Fibroblast of skin of left biceps (primary cell): ENCODE measurements at regions not wholly inside any gene's neighbourhood (a gene's known extent, or its start where the extent isn't known, plus 50 kb on each side); places are given as distances from the start of the nearest gene placed in this dataset.
A peak's percentile ranks its signal among the peaks of the same experiment; 100 is the strongest.
"Not testable (repeated sequence)": the region's sequence is repeated elsewhere in the genome, so short reads cannot be mapped to it uniquely, and the experiment has no call there.

Source experiments
- DNase-seq, 2 experiments: peaks; one replicate each; pipeline ENCODE4 v3.0.0-alpha.2; 2013; ENCODE audit warnings: low read depth in 2 of 2

DNA sequence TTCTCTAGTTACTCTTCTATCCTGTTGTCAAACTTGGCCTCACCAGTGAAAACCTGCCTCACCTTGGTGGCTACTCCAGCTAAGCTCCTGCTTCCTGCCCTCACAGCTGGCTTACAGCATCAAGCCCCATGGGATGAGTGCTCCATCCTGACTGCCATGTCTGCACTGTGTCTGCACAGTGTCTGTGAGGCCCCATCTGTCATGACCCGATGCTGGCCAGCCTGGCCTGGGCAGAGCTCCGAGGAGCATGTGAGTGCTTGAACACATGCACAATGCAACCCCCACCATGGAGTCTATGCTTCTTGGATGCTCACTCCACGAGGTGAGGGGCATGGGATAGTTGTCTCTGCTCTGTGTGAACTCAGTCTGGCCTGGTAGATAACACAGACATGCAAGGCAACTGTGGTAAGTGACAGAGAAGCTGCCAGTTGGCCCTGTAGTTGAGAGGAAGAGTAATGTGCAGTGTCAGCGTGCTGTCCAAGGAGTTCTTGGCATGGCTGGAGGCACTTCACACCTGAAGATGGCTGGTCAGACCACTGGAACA, 207.1 kb upstream of the ZNF32 start:
- no peak for DNase-seq

- peak; percentile 77 to 78 for DNase-seq
Observed at GRCh38 chr10:43854007-43854406, 205.3 kb upstream of the ZNF32 start.

- no peak for DNase-seq
Observed at GRCh38 chr10:43853369-43853768, 204.7 kb upstream of the ZNF32 start.

- no peak for DNase-seq
Observed at GRCh38 chr10:43852644-43853214, 204.0 kb upstream of the ZNF32 start.

DNA sequence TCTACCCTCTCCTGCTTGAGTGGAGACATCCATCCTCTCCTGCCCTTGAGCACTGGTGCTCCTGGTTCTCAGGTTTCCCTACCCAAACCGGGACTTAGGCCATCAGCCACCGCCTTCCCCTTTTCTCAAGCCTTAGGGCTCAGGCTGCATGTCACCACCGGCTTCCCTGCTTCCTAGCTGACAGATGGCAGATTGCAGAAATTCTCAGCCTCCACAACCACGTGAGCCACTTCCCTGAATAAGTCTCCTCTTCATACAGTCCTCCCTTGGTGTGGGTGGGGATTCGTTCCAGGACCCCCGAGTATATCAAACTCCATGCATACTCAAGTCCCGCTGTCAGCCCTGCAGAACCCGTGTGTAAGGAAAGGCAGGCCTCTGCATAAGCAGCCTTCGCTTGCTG, 203.5 kb upstream of the ZNF32 start:
- DNase-seq = no peak

GRCh38 chr10:43851030-43851429, 202.3 kb upstream of the ZNF32 start:
- DNase-seq = no peak

DNA sequence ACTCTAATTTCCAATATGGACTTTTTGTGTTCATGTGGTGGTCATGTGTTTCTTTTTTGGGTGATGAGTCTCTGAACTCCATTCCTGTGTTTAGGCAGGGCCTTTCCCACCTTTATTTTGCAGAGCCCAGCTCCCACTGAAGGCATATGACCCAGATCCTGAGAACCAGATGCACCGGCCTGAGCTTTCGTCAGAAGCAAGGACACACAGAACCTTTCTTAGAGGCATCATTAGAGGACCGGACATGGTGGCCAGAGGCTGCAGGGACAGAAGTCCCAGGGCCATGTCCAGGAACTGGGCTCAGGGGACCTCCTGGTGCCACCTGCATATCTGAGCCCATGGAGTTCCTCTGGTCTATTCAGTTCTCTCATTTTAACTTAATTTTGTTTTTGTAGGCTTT, 200.9 kb upstream of the ZNF32 start:
- no peak for DNase-seq

DNA sequence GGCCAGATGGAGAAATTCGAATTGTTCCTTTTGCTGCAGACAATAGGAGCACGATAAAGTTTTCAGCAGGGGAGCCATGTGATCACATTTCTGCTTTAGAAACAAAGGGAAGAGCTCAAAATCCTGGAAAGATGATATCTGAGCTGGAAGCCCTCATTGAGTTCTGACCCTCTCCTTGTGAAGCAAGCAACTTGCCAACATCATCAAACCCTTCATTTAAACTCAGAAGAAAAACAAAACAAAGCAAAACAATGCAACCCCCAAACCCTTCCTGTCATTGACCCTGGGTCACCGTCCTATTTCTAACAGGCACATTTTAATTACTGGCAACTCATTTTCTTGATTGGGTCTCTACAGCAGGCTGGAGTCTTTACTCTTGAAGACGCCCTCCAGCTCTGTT, 198.3 kb upstream of the ZNF32 start:
- no peak for DNase-seq

- peak; percentile 47 to 60 for DNase-seq
Observed at GRCh38 chr10:43846187-43846680, 197.6 kb upstream of the ZNF32 start.

DNA sequence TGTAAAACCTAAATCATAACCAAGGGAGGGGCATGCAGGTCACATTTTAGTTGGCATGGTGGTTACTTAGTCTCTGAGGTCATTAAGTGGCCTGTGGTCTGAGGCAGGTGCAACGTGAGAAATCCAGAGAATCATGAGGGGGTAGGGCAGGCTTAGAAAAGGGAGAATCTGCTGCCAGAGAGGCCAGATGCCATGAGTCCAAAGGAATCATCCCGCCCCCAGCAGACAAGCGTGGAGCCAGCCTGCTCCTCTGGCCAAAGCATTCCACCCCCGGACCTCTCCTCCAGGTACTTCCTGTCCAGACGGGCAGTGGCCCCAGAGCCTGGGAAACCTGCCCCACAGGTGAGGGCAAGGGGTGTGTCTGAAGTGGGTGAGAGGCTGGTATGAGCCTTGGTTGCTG, 196.4 kb upstream of the ZNF32 start:
- DNase-seq = no peak

DNA sequence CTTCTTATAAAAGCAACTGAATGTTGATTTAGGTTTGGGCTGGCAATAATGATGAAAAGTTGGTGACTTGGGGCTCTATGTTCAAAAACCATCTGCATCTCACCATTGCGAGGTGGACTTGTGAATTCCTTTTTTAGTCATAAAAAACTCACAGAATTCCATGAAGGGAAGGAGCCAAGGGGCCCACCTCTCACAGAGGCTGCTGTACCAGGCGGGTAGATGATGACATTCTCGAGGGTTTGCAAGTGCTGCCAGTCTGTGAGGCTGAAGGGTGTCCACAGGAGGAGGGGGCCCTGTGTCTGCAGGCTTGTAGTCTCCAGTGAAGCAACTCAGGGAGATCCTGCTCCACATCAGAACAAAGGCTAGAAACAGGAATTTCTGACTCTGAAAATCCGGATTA, 195.5 kb upstream of the ZNF32 start:
- DNase-seq = no peak

- DNase-seq = peak; percentile 87 to 91
Observed at GRCh38 chr10:43843321-43844101, 194.8 kb upstream of the ZNF32 start.

GRCh38 chr10:43842496-43842895, 193.8 kb upstream of the ZNF32 start:
- no peak for DNase-seq

- DNase-seq = no peak
Observed at GRCh38 chr10:43842072-43842471, 193.4 kb upstream of the ZNF32 start.

GRCh38 chr10:43839973-43840372, 191.3 kb upstream of the ZNF32 start:
- no peak for DNase-seq

GRCh38 chr10:43834751-43835150, 186.1 kb upstream of the ZNF32 start:
- not testable (repeated sequence) for DNase-seq

- no peak for DNase-seq
Observed at GRCh38 chr10:43827853-43828252, 179.2 kb upstream of the ZNF32 start.

GRCh38 chr10:43825984-43826383, 177.3 kb upstream of the ZNF32 start:
- DNase-seq = no peak

GRCh38 chr10:43825421-43825820, 176.7 kb upstream of the ZNF32 start:
- DNase-seq = no peak

GRCh38 chr10:43824934-43825333, 176.3 kb upstream of the ZNF32 start:
- DNase-seq = no peak

- peak; percentile 66 to 77 for DNase-seq
Observed at GRCh38 chr10:43822631-43823580, 174.2 kb upstream of the ZNF32 start.

DNA sequence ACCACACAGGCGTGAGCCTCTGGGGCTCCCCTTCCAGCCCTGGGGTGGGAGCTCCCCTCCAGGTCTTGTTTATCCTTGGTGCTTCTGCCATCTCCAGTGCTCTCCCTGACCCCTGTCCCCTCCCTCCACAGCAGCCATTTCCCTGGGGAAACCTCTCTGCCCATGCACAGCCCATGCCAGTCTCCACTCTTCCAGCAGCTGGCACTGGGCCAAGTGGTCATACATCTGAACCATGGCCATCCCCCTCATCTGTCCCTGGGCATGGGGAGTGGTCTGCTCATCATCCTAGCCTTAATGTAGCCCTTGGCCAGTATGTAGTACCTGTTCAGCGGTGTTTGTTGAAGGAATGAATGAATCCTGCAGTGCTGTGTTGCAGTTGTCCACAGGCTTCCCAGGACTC, 172.4 kb upstream of the ZNF32 start:
- DNase-seq = no peak
